SU-DHL-6 (cell line): ENCODE measurements at regions not wholly inside any gene's neighbourhood (a gene's known extent, or its start where the extent isn't known, plus 50 kb on each side); places are given as distances from the start of the nearest gene placed in this dataset.

Experiments
- EZH2phosphoT487 ChIP-seq: fragments of 200-600 bp; sonication (generic), shearing (Covaris generic); conservative IDR thresholded peaks from 2 replicates; pipeline ENCODE4 v1.6.1; 2018; ENCODE audit warnings: mild to moderate bottlenecking, antibody characterized with exemption, low read length, moderate library complexity, mixed read lengths
- TF ChIP-seq, protein P1 (sequence below): fragments of 200-600 bp; sonication (generic); IDR thresholded peaks from one replicate; pipeline ENCODE4 v1.5.1; 2017; ENCODE audit warnings: antibody characterized with exemption, mild to moderate bottlenecking, low read length, moderate library complexity; ENCODE audit not compliant: insufficient read depth, poor library complexity, severe bottlenecking

GRCh38 chr2:160994141-160995002 lies 165.9 kb upstream of the TANK start:
- TF ChIP-seq, protein P1, sequence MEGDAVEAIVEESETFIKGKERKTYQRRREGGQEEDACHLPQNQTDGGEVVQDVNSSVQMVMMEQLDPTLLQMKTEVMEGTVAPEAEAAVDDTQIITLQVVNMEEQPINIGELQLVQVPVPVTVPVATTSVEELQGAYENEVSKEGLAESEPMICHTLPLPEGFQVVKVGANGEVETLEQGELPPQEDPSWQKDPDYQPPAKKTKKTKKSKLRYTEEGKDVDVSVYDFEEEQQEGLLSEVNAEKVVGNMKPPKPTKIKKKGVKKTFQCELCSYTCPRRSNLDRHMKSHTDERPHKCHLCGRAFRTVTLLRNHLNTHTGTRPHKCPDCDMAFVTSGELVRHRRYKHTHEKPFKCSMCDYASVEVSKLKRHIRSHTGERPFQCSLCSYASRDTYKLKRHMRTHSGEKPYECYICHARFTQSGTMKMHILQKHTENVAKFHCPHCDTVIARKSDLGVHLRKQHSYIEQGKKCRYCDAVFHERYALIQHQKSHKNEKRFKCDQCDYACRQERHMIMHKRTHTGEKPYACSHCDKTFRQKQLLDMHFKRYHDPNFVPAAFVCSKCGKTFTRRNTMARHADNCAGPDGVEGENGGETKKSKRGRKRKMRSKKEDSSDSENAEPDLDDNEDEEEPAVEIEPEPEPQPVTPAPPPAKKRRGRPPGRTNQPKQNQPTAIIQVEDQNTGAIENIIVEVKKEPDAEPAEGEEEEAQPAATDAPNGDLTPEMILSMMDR, result peak; percentile 77
- no peak for TF ChIP-seq EZH2phosphoT487
